Ecto neural progenitor cell (in vitro differentiated cells): ENCODE measurements at regions not wholly inside any gene's neighbourhood (a gene's known extent, or its start where the extent isn't known, plus 50 kb on each side); places are given as distances from the start of the nearest gene placed in this dataset.

Experiments used
- DNase-seq: peaks from one replicate; pipeline ENCODE4 v3.0.0-alpha.2; 2018; ENCODE audit warnings: low spot score

DNA sequence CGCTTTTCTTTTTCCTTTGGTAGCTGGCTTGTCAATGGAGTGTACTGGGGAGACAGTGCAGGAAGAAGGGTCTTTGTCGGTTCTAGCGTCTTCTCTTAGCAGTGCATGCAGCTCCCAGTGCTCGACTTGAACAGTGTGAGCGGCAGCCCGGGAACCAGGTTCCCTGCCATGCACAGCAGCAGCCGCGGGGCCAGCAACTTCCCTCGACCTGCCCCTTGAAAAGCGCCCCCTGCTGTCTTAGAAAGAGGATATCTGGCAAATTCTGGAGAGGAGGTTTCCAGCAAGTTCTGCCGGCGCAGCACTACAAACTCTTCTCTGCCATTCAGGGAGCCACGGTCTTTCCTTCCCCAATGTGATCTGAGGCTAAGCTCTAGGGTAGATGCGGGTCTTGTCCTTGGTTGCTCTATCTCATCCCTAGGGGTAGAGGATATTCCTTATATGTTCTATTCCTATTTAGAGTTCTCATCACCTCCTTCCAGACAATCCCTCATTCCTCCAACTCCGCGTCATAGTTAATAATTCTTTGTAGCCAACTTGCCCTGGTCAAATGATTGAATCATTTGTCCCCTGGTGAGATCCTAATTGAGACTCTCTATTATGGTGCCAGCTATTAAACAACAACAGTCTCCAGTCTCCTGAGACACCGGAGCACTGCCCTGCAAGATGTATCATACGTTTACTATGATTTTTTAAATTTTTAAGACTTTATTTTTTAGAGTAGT lies 451.3 kb downstream of the PMP22 start:
- DNase-seq, result peak; percentile 67

DNA sequence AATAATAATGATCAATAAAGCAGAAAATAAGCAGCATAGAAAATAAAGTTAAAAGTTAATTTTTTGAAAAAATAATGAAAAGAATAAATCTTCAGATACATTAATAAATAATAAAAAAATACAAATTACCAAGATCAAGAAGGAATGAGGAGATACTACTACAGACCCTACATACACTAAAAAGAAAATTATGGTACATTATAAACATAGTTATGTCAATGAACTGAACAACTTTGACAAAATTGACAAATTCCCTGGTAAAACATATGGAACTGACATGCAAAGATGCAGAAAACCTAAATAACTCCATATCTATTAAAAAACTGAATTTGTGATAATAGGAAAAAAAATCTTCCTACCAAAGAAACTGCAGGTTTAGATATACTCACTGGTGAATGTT lies 456.7 kb downstream of the PMP22 start:
- no peak for DNase-seq

DNA sequence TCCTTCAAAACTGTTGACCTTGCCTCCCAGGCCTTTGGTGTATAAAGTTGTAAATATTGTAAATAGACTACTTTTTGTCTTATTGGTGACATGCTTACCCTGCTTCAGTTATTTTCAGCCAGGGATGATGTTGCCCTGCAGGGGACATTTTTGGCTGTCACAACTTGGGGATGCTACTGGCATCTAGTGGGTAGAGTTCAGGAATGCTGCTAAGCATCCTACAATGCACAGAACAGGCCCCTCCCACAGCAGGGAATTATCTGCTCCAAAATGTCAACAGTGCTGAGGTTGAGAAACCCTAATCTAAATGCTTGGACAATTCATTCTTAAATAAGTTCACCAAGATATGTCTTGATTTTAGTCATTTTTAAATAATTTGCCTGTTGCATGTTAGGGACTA lies 459.8 kb downstream of the PMP22 start:
- DNase-seq, result peak; percentile 66

DNA sequence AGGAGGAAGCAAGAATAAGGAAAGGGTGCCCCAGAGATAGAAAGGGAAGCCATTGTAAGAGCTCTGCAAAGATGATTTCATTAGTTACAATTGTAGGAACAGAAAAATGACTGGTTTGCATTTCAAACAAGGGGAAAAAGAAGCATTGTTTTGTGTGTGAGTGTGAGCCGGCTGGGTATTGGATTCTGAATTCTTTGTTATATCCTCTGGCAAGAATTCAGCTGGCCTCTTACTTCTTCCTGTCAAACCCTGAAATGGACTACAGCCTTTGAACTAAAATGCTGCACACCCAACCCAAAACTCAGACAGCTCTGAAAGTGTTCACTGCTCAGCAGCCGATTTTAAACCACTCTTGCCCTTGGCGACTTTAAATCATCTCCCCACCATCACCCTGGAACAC lies 461.3 kb downstream of the PMP22 start:
- no peak for DNase-seq

DNA sequence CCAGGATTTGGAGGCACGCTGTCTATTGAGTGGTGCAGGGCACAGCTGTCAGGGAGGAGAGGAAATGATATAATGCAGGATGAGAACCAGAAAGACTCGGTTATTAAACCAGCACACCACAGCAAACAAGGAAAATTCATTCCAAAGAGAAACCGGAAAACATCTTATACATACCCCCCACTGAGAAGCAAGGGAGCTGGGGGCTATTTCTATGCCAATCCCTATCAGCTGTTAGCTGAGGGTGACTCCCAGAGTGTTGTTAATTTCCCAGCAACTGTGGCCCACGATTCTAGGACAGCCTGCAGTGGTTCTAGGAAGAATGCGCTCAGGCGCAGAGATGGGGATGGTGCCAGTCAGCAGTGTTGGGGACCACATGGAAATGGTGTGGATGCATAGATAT lies 467.3 kb downstream of the PMP22 start:
- no peak for DNase-seq

DNA sequence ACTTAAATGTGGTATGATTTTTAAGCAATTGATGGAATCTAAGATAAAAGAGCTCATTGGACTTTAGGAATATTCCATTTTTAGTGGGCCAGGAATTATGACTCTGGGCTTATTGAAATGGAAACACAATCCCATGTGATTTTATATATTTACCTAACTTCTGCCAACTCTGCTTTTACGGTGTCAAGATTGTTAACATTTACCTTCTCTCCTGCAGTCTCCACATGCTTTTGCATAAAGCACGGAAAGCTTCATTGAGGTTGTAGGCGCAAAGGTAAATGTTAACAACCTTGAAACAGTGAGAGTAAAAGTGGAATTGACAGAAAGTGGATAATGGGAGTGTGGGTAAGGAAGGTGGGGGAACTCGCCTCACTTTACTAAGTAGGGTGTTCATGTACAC lies 468.1 kb downstream of the PMP22 start:
- DNase-seq, result no peak

DNA sequence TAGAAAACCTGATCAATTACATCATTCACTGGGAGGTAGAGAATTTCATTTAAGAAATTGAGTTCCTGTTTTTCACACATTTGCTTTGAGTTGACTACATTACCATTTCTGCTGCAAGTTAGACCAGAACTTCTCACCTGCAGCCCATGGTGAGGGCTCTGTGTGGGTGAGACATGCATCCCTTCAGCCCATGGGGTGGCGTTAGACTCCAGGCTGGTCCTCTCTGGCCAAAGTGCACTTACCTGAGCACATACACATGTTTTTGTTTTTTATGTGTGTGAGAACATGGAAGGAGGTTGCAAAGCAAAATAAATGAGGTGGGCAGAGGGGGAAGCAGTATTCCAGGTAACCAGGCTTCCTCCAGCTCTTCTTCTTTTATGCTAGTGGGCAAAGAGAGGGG lies 470.2 kb downstream of the PMP22 start:
- DNase-seq, result no peak

DNA sequence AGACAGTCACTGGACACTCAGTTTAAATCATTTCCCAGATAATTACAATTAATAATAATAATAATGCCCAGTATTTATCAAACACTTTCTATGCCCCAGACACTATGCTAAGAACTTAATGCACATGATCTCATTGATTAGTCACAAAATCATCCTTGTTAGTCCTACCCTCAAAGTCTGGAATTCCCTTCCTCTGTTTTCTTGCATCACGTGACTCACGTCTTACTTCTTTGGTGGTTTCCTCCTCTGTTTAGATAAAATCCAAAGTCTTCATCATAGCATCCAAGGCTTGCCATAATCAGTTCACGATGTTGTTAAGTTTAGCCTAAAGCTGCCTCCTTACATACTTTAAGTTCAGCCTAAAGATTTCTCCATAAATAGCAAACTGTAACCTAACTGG lies 471.9 kb downstream of the PMP22 start:
- no peak for DNase-seq

DNA sequence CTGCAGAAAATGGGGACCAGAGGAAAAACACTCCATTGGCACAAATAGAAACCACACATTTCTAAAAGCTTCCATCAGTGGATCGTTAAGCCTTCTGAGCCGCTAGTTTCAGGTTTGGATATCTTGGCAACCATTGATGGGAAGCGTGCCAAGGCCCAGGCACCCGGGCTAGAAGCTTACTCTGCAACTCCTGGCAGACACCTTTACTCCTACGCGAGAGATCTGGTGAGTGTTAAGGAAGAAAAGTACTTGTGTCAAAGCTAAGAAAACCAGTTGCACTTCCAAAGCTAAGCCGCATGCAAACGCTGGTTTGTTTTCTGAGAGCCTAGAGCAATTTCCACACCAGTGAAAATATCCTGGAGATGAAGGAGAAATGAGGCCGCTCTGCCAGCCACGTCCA lies 472.4 kb downstream of the PMP22 start:
- DNase-seq, result no peak

DNA sequence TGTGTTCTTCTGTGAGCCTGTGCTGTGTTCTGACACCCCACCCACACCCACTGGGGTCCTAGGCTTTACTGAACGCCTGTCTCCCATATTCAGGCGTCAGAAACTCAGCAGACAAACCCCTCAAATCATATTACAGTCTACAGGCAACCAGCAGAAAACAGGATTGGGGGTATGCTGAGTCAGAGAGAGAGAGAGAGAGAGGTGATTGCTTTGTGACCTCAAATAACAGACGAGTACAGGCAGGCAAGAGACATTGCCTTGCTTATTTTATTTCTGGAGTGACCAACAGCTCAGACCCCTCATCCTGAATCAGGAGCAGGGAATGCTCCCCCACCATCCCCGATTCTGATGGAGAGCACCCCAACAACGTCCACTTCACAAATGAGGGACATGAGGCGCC lies 473.9 kb downstream of the PMP22 start:
- DNase-seq, result no peak

DNA sequence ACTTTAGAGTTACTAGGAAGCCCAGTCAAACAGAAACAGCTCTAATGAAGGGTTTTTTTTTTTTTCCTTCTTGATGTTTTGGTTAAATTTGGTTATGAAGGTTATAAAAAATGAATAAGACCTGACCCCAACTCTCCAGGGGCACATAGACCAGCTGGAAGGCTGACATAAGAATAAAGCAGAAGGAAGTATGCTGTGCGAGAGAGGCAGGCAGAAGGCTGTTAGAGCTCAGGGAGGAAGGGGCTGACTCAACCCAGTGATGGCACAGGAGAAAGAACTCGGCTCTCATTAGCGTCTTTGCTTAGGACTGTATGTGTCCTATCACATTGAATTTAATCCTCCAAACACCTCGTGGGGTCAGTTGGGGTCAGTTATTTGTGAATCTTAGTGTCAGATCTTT lies 474.6 kb downstream of the PMP22 start:
- no peak for DNase-seq

DNA sequence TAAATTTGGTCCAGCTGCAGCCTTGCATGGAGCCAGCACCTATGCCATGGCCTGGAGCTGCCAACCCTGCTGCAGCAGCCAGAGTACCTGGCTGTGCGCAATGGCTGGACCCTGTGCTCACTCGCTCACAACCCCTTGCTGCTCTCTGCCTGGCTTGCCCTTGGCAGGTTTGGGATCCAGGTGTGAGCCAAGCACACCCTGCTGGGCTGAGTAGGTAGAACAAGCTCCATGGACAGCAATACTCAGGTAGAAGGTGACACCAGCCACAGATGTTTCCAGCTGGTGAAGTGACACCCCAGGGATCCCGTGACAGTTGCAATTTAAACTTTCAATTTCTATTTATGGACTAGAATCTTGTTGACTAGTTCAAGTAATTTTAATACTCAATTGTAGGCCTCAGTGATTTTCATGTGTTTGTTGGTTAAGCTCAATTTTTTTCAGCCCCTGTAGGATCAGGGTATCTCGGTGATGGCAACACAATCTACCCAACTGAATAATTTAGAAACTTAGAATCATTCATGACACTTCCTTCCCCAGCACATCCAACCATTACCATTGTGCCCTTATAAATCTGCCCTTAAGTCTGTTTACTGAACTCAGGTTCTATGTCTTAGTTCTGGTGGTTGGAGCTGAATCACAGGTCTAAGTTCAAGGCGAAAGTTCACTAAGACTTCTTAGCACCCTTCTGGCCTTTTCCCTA lies 480.0 kb downstream of the PMP22 start:
- no peak for DNase-seq

DNA sequence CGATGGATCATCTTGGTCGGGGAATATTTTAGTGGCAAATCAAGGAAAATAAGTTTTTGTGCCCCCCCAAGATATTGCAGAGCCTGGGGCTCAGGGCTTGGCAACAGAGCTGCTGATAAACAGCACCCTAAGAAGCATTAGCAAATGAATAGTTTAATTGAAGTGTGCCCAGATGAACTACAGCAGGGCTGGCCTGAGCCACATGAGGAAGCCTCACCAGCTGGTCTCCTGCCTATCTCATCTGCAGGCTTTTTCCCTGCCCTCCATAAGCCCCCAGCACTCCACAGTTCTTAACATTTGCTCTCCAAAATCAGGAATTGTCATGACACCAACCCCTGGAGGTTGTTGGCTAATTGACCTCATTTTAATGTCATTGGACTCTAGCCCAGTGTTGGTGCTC lies 480.2 kb downstream of the HS3ST3B1 start:
- DNase-seq, result no peak

DNA sequence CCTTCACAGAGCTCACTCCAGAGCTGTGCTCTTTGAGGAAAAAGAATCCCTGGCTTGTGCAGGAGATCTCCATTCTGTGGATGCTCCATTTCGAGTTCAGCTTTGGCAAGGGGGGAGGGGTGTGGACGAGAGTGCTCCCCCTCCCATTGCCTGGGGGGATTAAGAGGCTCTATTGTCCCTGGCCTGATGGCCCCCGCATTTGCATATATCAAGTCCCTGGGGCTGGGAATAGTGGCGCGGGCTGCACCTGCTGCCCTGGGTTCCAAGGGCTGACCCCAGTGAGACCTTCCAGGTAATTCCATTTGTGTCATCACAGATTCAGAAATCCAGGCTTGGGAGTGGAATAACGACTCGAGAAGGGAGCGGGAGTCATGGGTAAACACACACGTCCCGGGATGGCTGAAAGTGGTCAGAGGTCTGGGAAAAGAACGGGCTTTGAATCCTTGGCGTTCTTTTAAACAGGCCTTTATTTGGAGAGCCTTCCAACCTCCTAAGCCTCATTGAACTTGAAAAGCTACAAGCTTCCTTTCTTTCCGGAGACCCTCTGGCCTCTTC lies 479.3 kb downstream of the HS3ST3B1 start:
- peak; percentile 69 for DNase-seq

DNA sequence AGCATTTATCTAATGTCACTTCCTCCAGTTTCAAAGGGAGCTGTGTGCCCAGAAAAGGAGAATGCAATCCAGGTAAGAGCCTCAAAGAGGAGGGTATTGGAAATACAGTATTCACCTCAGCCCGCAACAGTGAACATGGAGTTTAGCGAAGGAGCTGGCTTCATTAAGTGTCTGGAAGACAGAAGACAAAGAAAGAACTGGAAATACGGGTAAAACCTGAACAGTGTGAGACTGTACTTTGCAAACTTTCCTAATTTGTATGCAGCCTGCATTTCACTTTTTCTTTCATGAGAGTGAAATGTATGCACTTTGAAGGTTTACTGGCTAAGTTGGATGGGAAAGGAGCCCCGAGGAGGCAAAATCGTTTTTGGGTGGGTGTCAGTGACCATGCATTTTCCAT lies 478.4 kb downstream of the HS3ST3B1 start:
- DNase-seq, result no peak

DNA sequence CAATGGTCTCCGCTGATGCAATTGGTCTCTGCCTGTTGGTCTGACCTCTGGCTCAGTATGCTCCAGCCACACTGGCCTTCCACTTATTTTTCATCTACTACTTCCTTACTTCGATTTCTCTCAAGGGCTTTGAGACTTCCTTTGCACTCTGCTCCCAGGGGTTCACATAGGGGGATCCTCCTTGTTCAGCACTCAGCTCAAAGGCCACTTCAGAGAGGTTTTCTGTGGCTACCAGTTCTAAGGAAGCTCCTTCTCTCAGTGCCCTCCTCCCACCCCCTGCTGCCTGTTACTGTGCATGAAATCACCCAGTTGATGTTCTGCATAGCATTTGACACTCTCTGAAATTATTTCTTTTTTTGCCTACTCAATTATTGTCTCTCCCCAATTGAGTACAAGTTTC lies 476.4 kb downstream of the HS3ST3B1 start:
- DNase-seq, result no peak

DNA sequence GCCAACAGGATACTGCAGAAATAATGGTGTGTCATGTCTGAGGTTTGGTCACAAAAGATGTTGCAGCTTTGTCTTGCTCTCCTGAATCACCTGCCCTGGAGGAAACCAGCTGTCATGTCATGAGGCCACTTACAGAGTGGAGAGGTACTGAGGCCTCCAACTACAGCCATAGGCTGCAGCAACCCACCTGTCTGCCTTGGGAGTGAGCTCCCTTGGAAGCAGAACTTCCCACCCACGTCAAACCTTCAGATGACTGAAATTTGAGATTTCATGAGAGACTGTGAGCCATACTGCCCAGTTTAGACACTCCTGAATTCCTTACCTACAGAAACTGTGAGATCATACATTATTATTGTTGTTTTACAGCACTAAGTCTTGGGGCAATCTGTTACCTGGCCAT lies 475.9 kb downstream of the HS3ST3B1 start:
- no peak for DNase-seq

DNA sequence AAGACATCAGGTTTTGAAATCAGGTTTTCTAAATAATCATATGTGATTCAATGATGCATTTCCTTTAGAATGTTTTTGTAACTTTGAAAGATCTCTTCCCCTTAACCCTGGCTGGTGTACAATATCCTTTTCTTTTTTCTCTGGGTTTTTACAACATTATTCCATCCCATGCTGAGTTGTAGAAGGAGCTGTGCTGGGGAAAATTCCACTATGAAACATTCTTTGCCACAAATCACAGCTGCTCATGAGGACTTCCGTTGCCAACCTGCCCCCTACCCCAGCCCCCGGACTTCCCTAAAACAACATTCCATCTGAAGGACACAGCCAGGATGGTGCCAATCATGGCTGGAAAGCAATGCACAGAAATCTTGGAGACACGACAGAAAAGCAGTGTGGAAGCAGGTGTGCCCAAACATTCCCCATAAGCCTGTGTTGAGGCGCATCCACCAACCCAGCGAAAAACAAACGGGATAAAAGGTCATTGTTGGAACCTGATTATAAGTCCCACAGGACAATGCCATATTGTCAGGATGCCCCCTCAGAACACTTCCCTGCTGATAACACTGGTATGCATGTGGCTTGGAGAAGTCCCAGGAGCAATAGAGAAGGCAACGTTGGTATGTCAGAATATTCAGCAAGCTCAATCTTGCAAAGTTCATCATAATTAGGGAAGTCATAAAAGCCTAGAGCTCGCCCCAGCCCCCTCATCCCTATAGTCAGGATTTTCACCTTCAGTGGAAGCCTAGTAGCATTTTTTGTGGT lies 475.0 kb downstream of the HS3ST3B1 start:
- DNase-seq, result no peak

DNA sequence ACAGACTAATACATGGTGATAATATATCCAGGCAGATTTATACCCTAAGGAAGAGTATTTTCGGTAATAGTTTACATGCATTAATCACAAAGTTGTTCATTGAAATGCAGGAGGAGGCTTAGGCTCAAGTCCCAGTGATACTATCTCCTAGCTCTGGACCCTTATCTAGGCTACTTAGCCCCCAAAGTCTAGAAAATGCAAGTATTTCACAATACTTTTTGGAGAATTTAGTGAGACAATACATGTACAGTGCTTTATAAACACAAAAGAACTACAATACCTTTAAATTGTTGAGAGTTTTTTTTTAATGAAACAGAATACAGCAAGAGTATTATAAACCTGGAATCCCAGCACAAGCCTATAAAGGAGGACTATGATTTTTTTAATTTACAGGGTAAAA lies 473.9 kb downstream of the HS3ST3B1 start:
- no peak for DNase-seq

DNA sequence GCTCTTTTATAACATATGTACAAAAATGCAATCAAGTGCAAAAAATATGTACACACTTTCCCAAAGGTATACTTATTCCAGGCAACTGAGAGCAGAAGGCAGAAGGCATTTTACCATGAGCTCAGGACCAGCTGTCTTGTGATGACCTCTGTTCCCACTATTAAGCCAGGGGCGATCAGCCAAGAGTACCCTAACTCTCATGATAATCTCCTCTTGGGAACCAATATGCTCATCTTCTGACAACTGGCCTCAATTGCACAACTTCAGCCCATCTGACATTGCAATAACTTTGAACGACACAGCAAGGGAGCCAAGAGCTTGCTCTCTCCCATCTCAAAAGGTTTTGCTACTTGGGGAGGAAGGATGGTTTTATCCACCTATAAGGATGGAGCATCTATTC lies 471.9 kb downstream of the HS3ST3B1 start:
- DNase-seq, result no peak

DNA sequence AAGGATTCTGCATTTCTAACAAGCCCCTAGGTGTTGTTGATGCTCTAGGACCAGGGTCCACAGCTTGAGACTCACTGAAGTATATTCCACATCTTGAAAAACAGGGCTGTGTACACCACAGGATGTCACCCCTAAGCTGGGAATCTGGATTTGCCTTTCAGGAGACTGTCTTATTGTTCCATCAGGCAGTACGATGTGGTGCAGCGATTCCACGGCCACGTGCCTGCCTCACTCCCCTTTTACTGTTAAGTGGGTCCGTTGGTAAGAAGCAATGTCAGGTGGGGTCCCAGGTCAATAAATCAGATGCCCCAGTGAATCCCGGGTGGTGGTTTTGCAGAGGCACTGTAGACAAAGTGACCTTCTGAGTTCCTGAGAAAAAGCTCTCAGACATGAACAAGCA lies 470.7 kb downstream of the HS3ST3B1 start:
- DNase-seq, result peak; percentile 26

DNA sequence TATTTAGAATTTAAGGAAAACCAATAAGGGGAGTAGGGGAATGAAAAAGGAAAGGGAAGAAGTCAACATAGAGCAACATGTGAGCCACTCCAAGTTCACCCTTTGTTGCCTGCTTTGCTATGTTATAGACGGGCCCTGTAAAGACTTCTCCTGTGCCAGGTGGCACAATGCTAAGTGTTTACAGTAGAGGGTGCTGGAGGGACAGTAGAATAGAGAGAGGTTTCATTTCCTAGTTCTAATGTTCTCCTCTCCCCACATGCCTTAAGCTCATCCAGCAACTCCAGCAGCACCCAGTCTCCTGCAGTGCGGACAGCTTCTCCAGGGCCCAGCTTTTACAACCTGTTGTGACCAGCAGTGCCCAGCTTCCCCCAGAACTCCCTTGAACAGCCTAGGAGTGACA lies 468.0 kb downstream of the HS3ST3B1 start:
- peak; percentile 20 for DNase-seq
